Endodermal cell (in vitro differentiated cells): ENCODE measurements at regions not wholly inside any gene's neighbourhood (a gene's known extent, or its start where the extent isn't known, plus 50 kb on each side); places are given as distances from the start of the nearest gene placed in this dataset.

Experiments
- DNase-seq: peaks from one replicate; pipeline ENCODE4 v3.0.0-alpha.2; 2017
- H3K27ac ChIP-seq: 2 replicates; pipeline ENCODE4 v1.5.1; 2013; ENCODE audit warnings: mild to moderate bottlenecking, low read depth, low read length, moderate library complexity
- H3K27me3 ChIP-seq: 2 replicates; pipeline ENCODE4 v1.6.1; 2013; ENCODE audit warnings: mild to moderate bottlenecking, low read length, moderate library complexity; ENCODE audit not compliant: insufficient read depth, control insufficient read depth, poor library complexity, severe bottlenecking
- H3K36me3 ChIP-seq: 2 replicates; pipeline ENCODE4 v1.7.0; 2013; ENCODE audit warnings: mild to moderate bottlenecking, low read length, moderate library complexity; ENCODE audit not compliant: control insufficient read depth, insufficient read depth
- H3K4me1 ChIP-seq: one replicate; pipeline ENCODE4 v1.7.0; 2013; ENCODE audit warnings: low read length; ENCODE audit not compliant: control insufficient read depth, insufficient read depth
- H3K4me3 ChIP-seq: 2 replicates; pipeline ENCODE4 v1.5.1; 2013; ENCODE audit warnings: mild to moderate bottlenecking, low read length, moderate library complexity
- H3K9ac ChIP-seq: 2 replicates; pipeline ENCODE4 v1.6.1; 2013; ENCODE audit warnings: mild to moderate bottlenecking, low read length, moderate library complexity; ENCODE audit not compliant: poor library complexity, severe bottlenecking; ENCODE audit errors: extremely low read depth
- H3K9me3 ChIP-seq: 2 replicates; pipeline ENCODE4 v1.6.1; 2013; ENCODE audit warnings: mild to moderate bottlenecking, low read length, moderate library complexity; ENCODE audit not compliant: control insufficient read depth
- H3K27ac Mint-ChIP-seq: 2 replicates; pipeline ENCODE4 v1.8.0; 2020; ENCODE audit warnings: mixed read lengths
- H3K27me3 Mint-ChIP-seq: 2 replicates; pipeline ENCODE4 v1.8.0; 2021; ENCODE audit warnings: mild to moderate bottlenecking, mixed read lengths; ENCODE audit not compliant: insufficient read depth
- H3K36me3 Mint-ChIP-seq: 2 replicates; pipeline ENCODE4 v1.8.0; 2020; ENCODE audit warnings: low read depth, mixed read lengths
- H3K4me1 Mint-ChIP-seq: 2 replicates; pipeline ENCODE4 v1.8.0; 2020; ENCODE audit warnings: mixed read lengths
- H3K4me3 Mint-ChIP-seq: 2 replicates; pipeline ENCODE4 v1.8.0; 2020; ENCODE audit warnings: mild to moderate bottlenecking, moderate library complexity, mixed read lengths
- H3K9me3 Mint-ChIP-seq: 2 replicates; pipeline ENCODE4 v1.8.0; 2020; ENCODE audit warnings: mild to moderate bottlenecking, mixed read lengths
- CTCF ChIP-seq: fragments of 200-600 bp; sonication (generic); conservative IDR thresholded peaks from 2 replicates; pipeline ENCODE4 v1.5.0; 2021; ENCODE audit warnings: antibody characterized with exemption, mild to moderate bottlenecking
- WGBS, 2 experiments: methylation state at CpG; one replicate each; pipeline versions ENCODE4 v1.1.5 to v1.1.7; 2013; ENCODE audit warnings: missing lambda C conversion rate in 2 of 2, mixed read lengths in 1 of 2; ENCODE audit not compliant: insufficient coverage in 1 of 2, insufficient read length in 1 of 2; 5-methylcytosine and 5-hydroxymethylcytosine counted together

- H3K9me3 ChIP-seq = no peaks in the 10 kb centered on the region
- H3K27ac Mint-ChIP-seq = no peak overlapping the region
- no peaks in the 10 kb centered on the region for H3K36me3 ChIP-seq
- no peak overlapping the region for H3K9ac ChIP-seq
- 91 to 98% methylated on average over 4 of the region's 4 CpGs for WGBS, 2 experiments
- H3K4me1 ChIP-seq = no peaks in the 10 kb centered on the region
- no peak for DNase-seq
- H3K27ac ChIP-seq = no peak overlapping the region
- no peak for TF ChIP-seq CTCF
- no peaks in the 10 kb centered on the region for H3K36me3 Mint-ChIP-seq
- no peak overlapping the region for H3K4me3 Mint-ChIP-seq
- H3K4me1 Mint-ChIP-seq = no peaks in the 10 kb centered on the region
- H3K4me3 ChIP-seq = no peak overlapping the region
- no peaks in the 10 kb centered on the region for H3K27me3 ChIP-seq
- H3K27me3 Mint-ChIP-seq = no peaks in the 10 kb centered on the region
- peaks cover 3% of the 10 kb centered on the region for H3K9me3 Mint-ChIP-seq
Observed at GRCh38 chr6:113466526-113466925, 390.6 kb upstream of the MARCKS start.

GRCh38 chr6:113475392-113475791 lies 381.8 kb upstream of the MARCKS start:
- Mint-ChIP-seq H3K9me3 (no peaks in the 10 kb centered on the region), H3K4me3 (no peak overlapping the region), H3K27me3 (no peaks in the 10 kb centered on the region), H3K4me1 (peaks cover 2% of the 10 kb centered on the region), H3K27ac (no peak overlapping the region), H3K36me3 (no peaks in the 10 kb centered on the region)
- no peak overlapping the region for H3K4me3 ChIP-seq
- no peak overlapping the region for H3K9ac ChIP-seq
- 97% methylated on average over 1 of the region's 1 CpG; no CpG with 5 or more reads in 1 of the 2 experiments for WGBS, 2 experiments
- no peaks in the 10 kb centered on the region for H3K36me3 ChIP-seq
- H3K9me3 ChIP-seq = no peaks in the 10 kb centered on the region
- DNase-seq = no peak
- TF ChIP-seq CTCF = no peak
- H3K27ac ChIP-seq = no peak overlapping the region
- H3K4me1 ChIP-seq = peaks cover 8% of the 10 kb centered on the region
- no peaks in the 10 kb centered on the region for H3K27me3 ChIP-seq

- no peaks in the 10 kb centered on the region for H3K36me3 Mint-ChIP-seq
- 90 to 94% methylated on average over 2 to 5 of the region's 5 CpGs for WGBS, 2 experiments
- H3K9me3 ChIP-seq = no peaks in the 10 kb centered on the region
- no peaks in the 10 kb centered on the region for H3K36me3 ChIP-seq
- no peak for DNase-seq
- no peaks in the 10 kb centered on the region for H3K27me3 ChIP-seq
- no peak overlapping the region for H3K27ac Mint-ChIP-seq
- H3K4me1 Mint-ChIP-seq = peaks cover 2% of the 10 kb centered on the region
- no peak for TF ChIP-seq CTCF
- H3K9me3 Mint-ChIP-seq = no peaks in the 10 kb centered on the region
- H3K9ac ChIP-seq = no peak overlapping the region
- H3K27ac ChIP-seq = no peak overlapping the region
- H3K4me1 ChIP-seq = peaks cover 8% of the 10 kb centered on the region
- H3K27me3 Mint-ChIP-seq = no peaks in the 10 kb centered on the region
- no peak overlapping the region for H3K4me3 Mint-ChIP-seq
- H3K4me3 ChIP-seq = no peak overlapping the region
Observed at GRCh38 chr6:113476937-113477839, 380.0 kb upstream of the MARCKS start.
